ENCODE measurements at regions not wholly inside any gene's neighbourhood (a gene's known extent, or its start where the extent isn't known, plus 50 kb on each side); places are given as distances from the start of the nearest gene placed in this dataset.

GRCh38 chr14:54174457-54174856, 217.8 kb upstream of the BMP4 start:
- 90% methylated on average over 1 of the region's 1 CpG for WGBS (ENCODE audit: low lambda C conversion rate)
- POLR2A ChIA-PET, result interaction anchor here (0.6 kb wide), 1 partner anchor 11 kb away, joined by 3 read pairs; no protein-coding TSS in a partner anchor

GRCh38 chr14:54175298-54175942, 218.8 kb upstream of the BMP4 start:
- no peak overlapping the region for H3K4me2 ChIP-seq
- H3F3A ChIP-seq (replicated peaks; ENCODE audit: insufficient read depth), result no peaks in the 10 kb centered on the region
- no peak overlapping the region for H3K27ac ChIP-seq (ENCODE audit: low read depth in 2 of 2, low read length in 1 of 2)
- no peaks in the 10 kb centered on the region for H4K20me1 ChIP-seq (ENCODE audit: insufficient read depth)
- H3K9ac ChIP-seq, result no peak overlapping the region
- no peak overlapping the region for H2AFZ ChIP-seq (ENCODE audit: low read depth)
- H3K9me2 ChIP-seq, result no peaks in the 10 kb centered on the region
- no peaks in the 10 kb centered on the region for H3K9me3 ChIP-seq
- TF ChIP-seq SMC3 (IDR thresholded peaks at IDR 0.05; ENCODE audit: low read depth, low read length), result peak; percentile 74
- peak; percentile 77 for TF ChIP-seq RAD21 (IDR thresholded peaks at IDR 0.05; ENCODE audit: low read length)
- no peak for TF ChIP-seq EP300 (IDR thresholded peaks at IDR 0.05; ENCODE audit: borderline replicate concordance in 1 of 2, low read depth in 1 of 2, low read length in 1 of 2)
- TF ChIP-seq CTCF (IDR thresholded peaks at IDR 0.05), result peak; percentile 91
- WGBS (ENCODE audit: low lambda C conversion rate), result 7% methylated on average over 4 of the region's 4 CpGs
- no peaks in the 10 kb centered on the region for H3K36me3 ChIP-seq (replicated peaks in 1 of 2; ENCODE audit: control insufficient read depth in 1 of 2, insufficient read depth in 2 of 2, low read length in 1 of 2)
- H3K4me1 ChIP-seq (ENCODE audit: control insufficient read depth in 1 of 2, insufficient read depth in 2 of 2, low read depth in 1 of 2, low read length in 1 of 2), result peaks cover 3 to 7% of the 10 kb centered on the region in 2 experiments; a peak in 2 of 4 replicates
- no peaks in the 10 kb centered on the region for H3K27me3 ChIP-seq (ENCODE audit: insufficient read depth)
- DNase-seq, result peak; percentile 54
- no peaks in the 10 kb centered on the region for H3K79me2 ChIP-seq (ENCODE audit: insufficient read depth)
- no peak overlapping the region for H3K4me3 ChIP-seq (ENCODE audit: low read depth in 2 of 2, low read length in 1 of 2)
- ChIA-PET CTCF (interaction anchor here (0.6 to 5.3 kb wide), 40 partner anchors 8 to 742 kb away, joined by 3 to 88 read pairs (median 3); no protein-coding TSS in a partner anchor), POLR2A (no interaction called here)

More at GRCh38 chr14:54174457-54174856, 217.8 kb upstream of the BMP4 start:
- CTCF ChIA-PET, result interaction anchor here (0.7 to 5.3 kb wide), 23 partner anchors 9 to 727 kb away, joined by 3 to 88 read pairs (median 4); no protein-coding TSS in a partner anchor
- DNase-seq, result no peak
- Histone ChIP-seq H2AFZ (ENCODE audit: low read depth) (no peak overlapping the region), H3K27ac (ENCODE audit: low read depth in 2 of 2, low read length in 1 of 2) (no peak overlapping the region), H3K36me3 (replicated peaks in 1 of 2; ENCODE audit: control insufficient read depth in 1 of 2, insufficient read depth in 2 of 2, low read length in 1 of 2) (no peaks in the 10 kb centered on the region), H3K4me3 (ENCODE audit: low read depth in 2 of 2, low read length in 1 of 2) (no peak overlapping the region), H3K9me2 (no peaks in the 10 kb centered on the region), H3K9ac (no peak overlapping the region), H4K20me1 (ENCODE audit: insufficient read depth) (no peaks in the 10 kb centered on the region), H3K9me3 (no peaks in the 10 kb centered on the region), H3K4me2 (no peak overlapping the region), H3K79me2 (ENCODE audit: insufficient read depth) (no peaks in the 10 kb centered on the region), H3K27me3 (ENCODE audit: insufficient read depth) (no peaks in the 10 kb centered on the region), H3F3A (replicated peaks; ENCODE audit: insufficient read depth) (no peaks in the 10 kb centered on the region), H3K4me1 (ENCODE audit: control insufficient read depth in 1 of 2, insufficient read depth in 2 of 2, low read depth in 1 of 2, low read length in 1 of 2) (peaks cover 6 to 12% of the 10 kb centered on the region in 2 experiments; a peak in 2 of 4 replicates)
- TF ChIP-seq ELF1 (IDR thresholded peaks at IDR 0.05) (no peak), JUND (IDR thresholded peaks at IDR 0.05) (no peak), CHD2 (IDR thresholded peaks at IDR 0.05; ENCODE audit: low read length, partially characterized antibody) (no peak), RAD21 (IDR thresholded peaks at IDR 0.05; ENCODE audit: low read length) (no peak)

GRCh38 chr14:54177019-54177418, 219.8 kb upstream of the CDKN3 start:
- Histone ChIP-seq H3K4me3 (ENCODE audit: low read depth in 2 of 2, low read length in 1 of 2) (no peak overlapping the region), H3K36me3 (replicated peaks in 1 of 2; ENCODE audit: control insufficient read depth in 1 of 2, insufficient read depth in 2 of 2, low read length in 1 of 2) (no peaks in the 10 kb centered on the region), H3F3A (replicated peaks; ENCODE audit: insufficient read depth) (no peaks in the 10 kb centered on the region), H3K27ac (ENCODE audit: low read depth in 2 of 2, low read length in 1 of 2) (no peak overlapping the region), H3K27me3 (ENCODE audit: insufficient read depth) (no peaks in the 10 kb centered on the region), H3K9me2 (no peaks in the 10 kb centered on the region), H3K4me2 (no peak overlapping the region), H2AFZ (ENCODE audit: low read depth) (no peak overlapping the region), H4K20me1 (ENCODE audit: insufficient read depth) (no peaks in the 10 kb centered on the region), H3K4me1 (ENCODE audit: control insufficient read depth in 1 of 2, insufficient read depth in 2 of 2, low read depth in 1 of 2, low read length in 1 of 2) (peaks cover 3 to 7% of the 10 kb centered on the region in 2 experiments; a peak in 2 of 4 replicates), H3K79me2 (ENCODE audit: insufficient read depth) (no peaks in the 10 kb centered on the region), H3K9me3 (no peaks in the 10 kb centered on the region), H3K9ac (no peak overlapping the region)
- ChIA-PET POLR2A (interaction anchor here (1.1 kb wide), 1 partner anchor 171 kb away, joined by 3 read pairs; no protein-coding TSS in a partner anchor), CTCF (interaction anchor here (1.0 to 5.3 kb wide), 5 partner anchors 9 to 639 kb away, joined by 4 to 88 read pairs (median 15); no protein-coding TSS in a partner anchor)
- no peak for TF ChIP-seq CHD2 (IDR thresholded peaks at IDR 0.05; ENCODE audit: low read length, partially characterized antibody)
- TF ChIP-seq FOXJ3 (CRISPR knock-in tag; IDR thresholded peaks at IDR 0.05), result no peak
- TF ChIP-seq USF2 (IDR thresholded peaks at IDR 0.05; ENCODE audit: borderline replicate concordance, low read depth, low read length), result no peak
- no peak for DNase-seq
- WGBS (ENCODE audit: low lambda C conversion rate), result 51% methylated on average over 3 of the region's 3 CpGs

All from SK-N-SH (cell line).